ENCODE measurements at regions not wholly inside any gene's neighbourhood (a gene's known extent, or its start where the extent isn't known, plus 50 kb on each side); places are given as distances from the start of the nearest gene placed in this dataset.

- Histone ChIP-seq H4K91ac (ENCODE audit: insufficient read depth, low read depth, low read length) (no peak overlapping the region), H4K5ac (ENCODE audit: low read depth, low read length) (no peak overlapping the region), H3K9me3 (ENCODE audit: control insufficient read depth, insufficient read depth, low read length) (peaks cover 8% of the 10 kb centered on the region), H3K4me3 (ENCODE audit: insufficient read depth, low read depth, low read length) (no peak overlapping the region), H3K27ac (ENCODE audit: insufficient read depth, low read length) (no peak overlapping the region), H3K4me2 (ENCODE audit: low read depth, low read length) (no peak overlapping the region), H3K14ac (replicated peaks; ENCODE audit: low read depth, low read length) (no peak overlapping the region), H2BK15ac (ENCODE audit: low read depth, low read length) (no peak overlapping the region), H3K27me3 (ENCODE audit: control insufficient read depth, insufficient read depth, low read length) (no peaks in the 10 kb centered on the region), H3K36me3 (ENCODE audit: control insufficient read depth, insufficient read depth, low read length) (no peaks in the 10 kb centered on the region), H2AK9ac (replicated peaks; ENCODE audit: low read depth, low read length, poor library complexity) (no peak overlapping the region), H3K18ac (ENCODE audit: low read depth, low read length) (no peak overlapping the region), H3K4ac (ENCODE audit: low read depth, low read length) (no peak overlapping the region), H3K79me1 (ENCODE audit: low read depth in 1 of 2, low read length in 2 of 2) (no peaks in the 10 kb centered on the region), H4K20me1 (ENCODE audit: insufficient read depth, low read length) (no peaks in the 10 kb centered on the region), H2AFZ (replicated peaks; ENCODE audit: low read length, poor library complexity) (no peak overlapping the region), H2AK5ac (ENCODE audit: low read depth, low read length) (no peak overlapping the region), H3K9me1 (ENCODE audit: insufficient read depth, low read length) (no peaks in the 10 kb centered on the region), H3K56ac (ENCODE audit: extremely low read depth, insufficient read depth, low read length) (no peak overlapping the region), H3K23ac (ENCODE audit: low read depth, low read length) (no peak overlapping the region), H2BK5ac (ENCODE audit: low read depth, low read length, poor library complexity, severe bottlenecking) (no peak overlapping the region), H2BK120ac (ENCODE audit: low read depth, low read length) (no peak overlapping the region), H3K9ac (ENCODE audit: low read depth, low read length) (no peak overlapping the region), H3K4me1 (ENCODE audit: control insufficient read depth, insufficient read depth, low read length) (no peaks in the 10 kb centered on the region), H2BK20ac (ENCODE audit: low read depth, low read length) (no peak overlapping the region), H4K8ac (ENCODE audit: low read depth in 2 of 2, low read length in 2 of 2) (no peak overlapping the region)
- ChIA-PET POLR2A (ENCODE audit: unreplicated experiment) (no interaction called here), CTCF (no interaction called here)
- TF ChIP-seq SMC3 (IDR thresholded peaks at IDR 0.05; ENCODE audit: low read depth, low read length) (no peak), POLR2A (IDR thresholded peaks at IDR 0.05; ENCODE audit: low read depth, low read length) (no peak), MAFK (IDR thresholded peaks at IDR 0.05; ENCODE audit: low read depth, low read length) (no peak), RAD21 (IDR thresholded peaks at IDR 0.05; ENCODE audit: low read length) (no peak), RCOR1 (IDR thresholded peaks at IDR 0.05; ENCODE audit: insufficient replicate concordance, low read length) (no peak), BHLHE40 (IDR thresholded peaks at IDR 0.05; ENCODE audit: low read depth, low read length) (no peak), FOS (IDR thresholded peaks at IDR 0.05; ENCODE audit: low read depth, low read length) (no peak), RFX5 (IDR thresholded peaks at IDR 0.05; ENCODE audit: low read depth, low read length) (no peak), MXI1 (IDR thresholded peaks at IDR 0.05; ENCODE audit: borderline replicate concordance, low read depth, low read length) (no peak), NFE2L2 (IDR thresholded peaks at IDR 0.05; ENCODE audit: low read depth, low read length) (no peak), CTCF (conservative IDR thresholded peaks at IDR 0.05; ENCODE audit: low read depth, low read length) (no peak), CEBPB (IDR thresholded peaks at IDR 0.05; ENCODE audit: low read depth, low read length) (no peak), CHD1 (IDR thresholded peaks at IDR 0.05; ENCODE audit: low read depth, low read length) (no peak), MAZ (IDR thresholded peaks at IDR 0.05; ENCODE audit: borderline replicate concordance, low read depth, low read length) (no peak), ELK1 (IDR thresholded peaks at IDR 0.05; ENCODE audit: borderline replicate concordance, low read depth, low read length) (no peak)
- TF ChIP-seq, protein P1, sequence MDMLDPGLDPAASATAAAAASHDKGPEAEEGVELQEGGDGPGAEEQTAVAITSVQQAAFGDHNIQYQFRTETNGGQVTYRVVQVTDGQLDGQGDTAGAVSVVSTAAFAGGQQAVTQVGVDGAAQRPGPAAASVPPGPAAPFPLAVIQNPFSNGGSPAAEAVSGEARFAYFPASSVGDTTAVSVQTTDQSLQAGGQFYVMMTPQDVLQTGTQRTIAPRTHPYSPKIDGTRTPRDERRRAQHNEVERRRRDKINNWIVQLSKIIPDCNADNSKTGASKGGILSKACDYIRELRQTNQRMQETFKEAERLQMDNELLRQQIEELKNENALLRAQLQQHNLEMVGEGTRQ (IDR thresholded peaks at IDR 0.05; ENCODE audit: low read depth, low read length): no peak
- no TSS peak for BruUV-seq (replicated peaks)
- dilution Hi-C loops (cut with HindIII; ENCODE audit: low sequenced_read_pairs, unreplicated experiment) (no loop called here), intact Hi-C loops (cut with micrococcal nuclease) (no loop called here), in situ Hi-C loops (cut with MboI; ENCODE audit: low sequenced_read_pairs) (no loop called here)
- no peak for DNase-seq
- no peak for ATAC-seq (ENCODE audit: low read depth)
- 80% methylated on average over 3 of the region's 17 CpGs; no CpG with 5 or more reads in 1 of the 2 experiments for WGBS, 2 experiments (ENCODE audit: extremely low coverage in 2 of 2, insufficient read length in 1 of 2)
Measured at GRCh38 chr3:182596676-182597410, 196.5 kb upstream of the ATP11B start.
